Thymus (tissue), 11 donors: ENCODE measurements at regions not wholly inside any gene's neighbourhood (a gene's known extent, or its start where the extent isn't known, plus 50 kb on each side); places are given as distances from the start of the nearest gene placed in this dataset.

Experiments
- DNase-seq, 9 donors: peaks; one replicate each; pipeline ENCODE4 v3.0.0-alpha.2; 2013; ENCODE audit warnings: low spot score in 9 of 9, low read depth in 6 of 9, missing footprints in 1 of 9
- H3K27ac ChIP-seq, 2 donors: one replicate each; pipeline ENCODE4 v1.5.1; 2013; ENCODE audit warnings: control low read depth in 1 of 2, low read depth in 1 of 2, low read length in 1 of 2, mild to moderate bottlenecking in 1 of 2, moderate library complexity in 1 of 2
- H3K27me3 ChIP-seq, 2 donors: one replicate each; pipeline ENCODE4 v1.5.1; 2013; ENCODE audit warnings: low read length in 1 of 2; ENCODE audit not compliant: control insufficient read depth in 2 of 2, insufficient read depth in 1 of 2
- H3K36me3 ChIP-seq, 2 donors: one replicate each; pipeline ENCODE4 v1.5.1; 2013; ENCODE audit warnings: low read length in 1 of 2, mild to moderate bottlenecking in 1 of 2, moderate library complexity in 1 of 2; ENCODE audit not compliant: control insufficient read depth in 2 of 2, insufficient read depth in 2 of 2
- H3K4me1 ChIP-seq, 2 donors: one replicate each; pipeline ENCODE4 v1.5.1; 2013; ENCODE audit warnings: low read length in 2 of 2; ENCODE audit not compliant: control insufficient read depth in 2 of 2, insufficient read depth in 2 of 2
- H3K4me3 ChIP-seq, 2 donors: one replicate each; pipeline ENCODE4 v1.5.1; 2013; ENCODE audit warnings: low read length in 2 of 2, control low read depth in 1 of 2, mild to moderate bottlenecking in 1 of 2
- H3K9me3 ChIP-seq, 2 donors: one replicate each; pipeline ENCODE4 v1.5.1; 2013; ENCODE audit warnings: low read length in 1 of 2, mild to moderate bottlenecking in 1 of 2; ENCODE audit not compliant: control insufficient read depth in 2 of 2, insufficient read depth in 1 of 2
- WGBS: extraction: QIAGEN DNeasy Blood & Tissue Kit; methylation state at CpG from one replicate; pipeline ENCODE4 v1.1.7; 2013; 5-methylcytosine and 5-hydroxymethylcytosine counted together
- donor health status: healthy.

- 44% methylated on average over 8 of the region's 8 CpGs for WGBS
Measured at GRCh38 chr16:26334218-26335111, 642.7 kb downstream of the HS3ST4 start.

GRCh38 chr16:26335236-26335853, 643.6 kb downstream of the HS3ST4 start:
- 81% methylated on average over 6 of the region's 6 CpGs for WGBS
- DNase-seq, result no peak
- Histone ChIP-seq H3K36me3 (no peaks in the 10 kb centered on the region), H3K9me3 (no peaks in the 10 kb centered on the region), H3K27me3 (no peaks in the 10 kb centered on the region), H3K4me1 (no peaks in the 10 kb centered on the region), H3K4me3 (no peak overlapping the region), H3K27ac (no peak overlapping the region)

More at GRCh38 chr16:26334218-26335111, 642.7 kb downstream of the HS3ST4 start:
- no peak for DNase-seq
- H3K27me3 ChIP-seq, result no peaks in the 10 kb centered on the region
- no peaks in the 10 kb centered on the region for H3K36me3 ChIP-seq
- no peak overlapping the region for H3K4me3 ChIP-seq
- H3K4me1 ChIP-seq, result no peaks in the 10 kb centered on the region
- no peak overlapping the region for H3K27ac ChIP-seq
- H3K9me3 ChIP-seq, result no peaks in the 10 kb centered on the region

GRCh38 chr16:26342621-26343020, 650.9 kb downstream of the HS3ST4 start:
- Histone ChIP-seq H3K36me3 (no peaks in the 10 kb centered on the region), H3K27ac (no peak overlapping the region), H3K27me3 (no peaks in the 10 kb centered on the region), H3K4me3 (no peak overlapping the region), H3K4me1 (no peaks in the 10 kb centered on the region), H3K9me3 (no peaks in the 10 kb centered on the region)
- 98% methylated on average over 6 of the region's 6 CpGs for whole genome bisulfite sequencing
- DNase-seq, result no peak

GRCh38 chr16:26344240-26344776, 652.5 kb downstream of the HS3ST4 start:
- Histone ChIP-seq H3K36me3 (no peaks in the 10 kb centered on the region), H3K27ac (no peak overlapping the region), H3K4me3 (no peak overlapping the region), H3K9me3 (no peaks in the 10 kb centered on the region), H3K4me1 (no peaks in the 10 kb centered on the region), H3K27me3 (no peaks in the 10 kb centered on the region)
- 71% methylated on average over 4 of the region's 4 CpGs for WGBS
- DNase-seq, result no peak

GRCh38 chr16:26344976-26345375, 653.2 kb downstream of the HS3ST4 start:
- WGBS, result 88% methylated on average over 5 of the region's 5 CpGs
- Histone ChIP-seq H3K27me3 (no peaks in the 10 kb centered on the region), H3K9me3 (no peaks in the 10 kb centered on the region), H3K36me3 (no peaks in the 10 kb centered on the region), H3K4me1 (no peaks in the 10 kb centered on the region), H3K4me3 (no peak overlapping the region), H3K27ac (no peak overlapping the region)
- no peak for DNase-seq

GRCh38 chr16:26345966-26346365, 654.2 kb downstream of the HS3ST4 start:
- H3K4me3 ChIP-seq, result no peak overlapping the region
- no peaks in the 10 kb centered on the region for H3K27me3 ChIP-seq
- no peak for DNase-seq
- H3K4me1 ChIP-seq, result no peaks in the 10 kb centered on the region
- H3K36me3 ChIP-seq, result no peaks in the 10 kb centered on the region
- H3K27ac ChIP-seq, result no peak overlapping the region
- 86% methylated on average over 4 of the region's 4 CpGs for WGBS
- H3K9me3 ChIP-seq, result no peaks in the 10 kb centered on the region

- 87% methylated on average over 10 of the region's 10 CpGs for WGBS
- no peak overlapping the region for H3K4me3 ChIP-seq
- no peak for DNase-seq
- no peaks in the 10 kb centered on the region for H3K9me3 ChIP-seq
- no peaks in the 10 kb centered on the region for H3K4me1 ChIP-seq
- no peaks in the 10 kb centered on the region for H3K27me3 ChIP-seq
- H3K27ac ChIP-seq, result no peak overlapping the region
- no peaks in the 10 kb centered on the region for H3K36me3 ChIP-seq
Measured at GRCh38 chr16:26348095-26348494, 656.3 kb downstream of the HS3ST4 start.

GRCh38 chr16:26360867-26361266, 669.1 kb downstream of the HS3ST4 start:
- DNase-seq, result no peak
- no peaks in the 10 kb centered on the region for H3K27me3 ChIP-seq
- no peaks in the 10 kb centered on the region for H3K36me3 ChIP-seq
- no peaks in the 10 kb centered on the region for H3K4me1 ChIP-seq
- no peak overlapping the region for H3K4me3 ChIP-seq
- H3K27ac ChIP-seq, result no peak overlapping the region
- WGBS, result 96% methylated on average over 4 of the region's 4 CpGs
- no peaks in the 10 kb centered on the region for H3K9me3 ChIP-seq

- WGBS, result 78% methylated on average over 1 of the region's 1 CpG
- Histone ChIP-seq H3K27ac (no peak overlapping the region), H3K4me3 (no peak overlapping the region)
Measured at GRCh38 chr16:26363581-26363980, 671.8 kb downstream of the HS3ST4 start.

More at GRCh38 chr16:26363581-26363980, 671.8 kb downstream of the HS3ST4 start:
- no peaks in the 10 kb centered on the region for H3K27me3 ChIP-seq
- no peak for DNase-seq
- no peaks in the 10 kb centered on the region for H3K4me1 ChIP-seq
- no peaks in the 10 kb centered on the region for H3K9me3 ChIP-seq
- H3K36me3 ChIP-seq, result no peaks in the 10 kb centered on the region
